Mesothelial cell of epicardium (in vitro differentiated cells): ENCODE measurements at regions not wholly inside any gene's neighbourhood (a gene's known extent, or its start where the extent isn't known, plus 50 kb on each side); places are given as distances from the start of the nearest gene placed in this dataset.
A peak's percentile ranks its signal among the peaks of the same experiment; 100 is the strongest.

ENCODE experiments used
- DNase-seq, 2 experiments: peaks; one replicate each; pipeline ENCODE4 v3.0.0; 2021; ENCODE audit warnings: low spot score in 2 of 2; ENCODE audit not compliant: unreplicated experiment in 2 of 2
- H3K27ac Mint-ChIP-seq: 2 replicates; pipeline ENCODE4 v1.8.0; 2021; ENCODE audit warnings: mixed read lengths
- H3K27me3 Mint-ChIP-seq: 2 replicates; pipeline ENCODE4 v1.8.0; 2021; ENCODE audit warnings: low read depth, mixed read lengths
- H3K36me3 Mint-ChIP-seq: 2 replicates; pipeline ENCODE4 v1.8.0; 2021; ENCODE audit warnings: mixed read lengths
- H3K4me1 Mint-ChIP-seq: 2 replicates; pipeline ENCODE4 v1.8.0; 2021; ENCODE audit warnings: mixed read lengths
- H3K4me3 Mint-ChIP-seq: 2 replicates; pipeline ENCODE4 v1.8.0; 2021; ENCODE audit warnings: mild to moderate bottlenecking, moderate library complexity, mixed read lengths
- H3K9me3 Mint-ChIP-seq: 2 replicates; pipeline ENCODE4 v1.8.0; 2021; ENCODE audit warnings: mixed read lengths
- TF ChIP-seq, protein P1 (sequence below): fragments of 200-600 bp; sonication (generic); IDR thresholded peaks from one replicate; pipeline ENCODE4 v1.5.0; 2021; ENCODE audit warnings: antibody characterized with exemption; ENCODE audit not compliant: unreplicated experiment

DNA sequence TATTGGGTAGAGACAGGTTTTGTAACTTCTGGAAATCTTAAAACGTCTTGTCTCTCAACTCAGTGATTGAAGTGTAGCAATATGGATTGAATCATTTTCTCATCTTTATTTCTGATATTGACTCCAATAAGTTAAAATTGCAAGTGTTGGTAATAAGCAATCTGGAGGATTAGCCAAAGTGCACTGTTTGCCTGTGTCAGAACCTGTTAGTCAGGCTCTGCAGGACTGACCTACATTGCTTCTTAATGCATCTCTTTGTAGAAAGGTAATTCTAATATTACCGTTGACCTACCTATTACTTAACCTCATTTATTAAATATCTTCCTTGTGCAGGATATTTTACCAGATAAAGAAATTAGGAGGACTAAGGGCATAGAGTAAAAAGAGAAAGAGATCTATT, 484.0 kb upstream of the CITED2 start:
- TF ChIP-seq, protein P1, sequence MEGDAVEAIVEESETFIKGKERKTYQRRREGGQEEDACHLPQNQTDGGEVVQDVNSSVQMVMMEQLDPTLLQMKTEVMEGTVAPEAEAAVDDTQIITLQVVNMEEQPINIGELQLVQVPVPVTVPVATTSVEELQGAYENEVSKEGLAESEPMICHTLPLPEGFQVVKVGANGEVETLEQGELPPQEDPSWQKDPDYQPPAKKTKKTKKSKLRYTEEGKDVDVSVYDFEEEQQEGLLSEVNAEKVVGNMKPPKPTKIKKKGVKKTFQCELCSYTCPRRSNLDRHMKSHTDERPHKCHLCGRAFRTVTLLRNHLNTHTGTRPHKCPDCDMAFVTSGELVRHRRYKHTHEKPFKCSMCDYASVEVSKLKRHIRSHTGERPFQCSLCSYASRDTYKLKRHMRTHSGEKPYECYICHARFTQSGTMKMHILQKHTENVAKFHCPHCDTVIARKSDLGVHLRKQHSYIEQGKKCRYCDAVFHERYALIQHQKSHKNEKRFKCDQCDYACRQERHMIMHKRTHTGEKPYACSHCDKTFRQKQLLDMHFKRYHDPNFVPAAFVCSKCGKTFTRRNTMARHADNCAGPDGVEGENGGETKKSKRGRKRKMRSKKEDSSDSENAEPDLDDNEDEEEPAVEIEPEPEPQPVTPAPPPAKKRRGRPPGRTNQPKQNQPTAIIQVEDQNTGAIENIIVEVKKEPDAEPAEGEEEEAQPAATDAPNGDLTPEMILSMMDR, result no peak
- no peak overlapping the region for H3K27ac Mint-ChIP-seq
- peaks cover 56% of the 10 kb centered on the region for H3K4me1 Mint-ChIP-seq
- DNase-seq, result no peak
- no peaks in the 10 kb centered on the region for H3K27me3 Mint-ChIP-seq
- peaks cover 12% of the 10 kb centered on the region for H3K9me3 Mint-ChIP-seq
- H3K4me3 Mint-ChIP-seq, result no peak overlapping the region
- H3K36me3 Mint-ChIP-seq, result no peaks in the 10 kb centered on the region

DNA sequence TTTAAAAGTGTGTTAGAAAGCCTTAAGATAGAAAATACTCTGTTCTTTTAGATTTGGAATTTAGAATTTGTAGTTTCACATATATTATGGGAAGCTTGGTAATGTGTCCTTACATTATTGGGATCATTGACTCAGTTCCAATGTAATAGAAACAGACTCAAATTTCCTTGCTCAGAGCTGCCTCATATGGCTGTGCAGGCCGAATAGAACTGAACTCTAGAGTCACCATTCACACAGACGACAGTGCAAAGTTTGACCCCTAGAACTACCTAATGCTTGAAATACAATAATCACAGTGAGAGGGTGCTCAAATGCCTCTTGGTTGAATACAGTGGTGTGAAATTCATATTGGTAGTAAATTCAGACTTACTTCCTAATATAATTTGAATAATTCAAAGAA, 482.7 kb upstream of the CITED2 start:
- H3K9me3 Mint-ChIP-seq, result peaks cover 12% of the 10 kb centered on the region
- TF ChIP-seq, protein P1, result no peak
- peaks cover 58% of the 10 kb centered on the region for H3K4me1 Mint-ChIP-seq
- no peaks in the 10 kb centered on the region for H3K36me3 Mint-ChIP-seq
- H3K4me3 Mint-ChIP-seq, result no peak overlapping the region
- no peaks in the 10 kb centered on the region for H3K27me3 Mint-ChIP-seq
- H3K27ac Mint-ChIP-seq, result no peak overlapping the region
- DNase-seq, result no peak

DNA sequence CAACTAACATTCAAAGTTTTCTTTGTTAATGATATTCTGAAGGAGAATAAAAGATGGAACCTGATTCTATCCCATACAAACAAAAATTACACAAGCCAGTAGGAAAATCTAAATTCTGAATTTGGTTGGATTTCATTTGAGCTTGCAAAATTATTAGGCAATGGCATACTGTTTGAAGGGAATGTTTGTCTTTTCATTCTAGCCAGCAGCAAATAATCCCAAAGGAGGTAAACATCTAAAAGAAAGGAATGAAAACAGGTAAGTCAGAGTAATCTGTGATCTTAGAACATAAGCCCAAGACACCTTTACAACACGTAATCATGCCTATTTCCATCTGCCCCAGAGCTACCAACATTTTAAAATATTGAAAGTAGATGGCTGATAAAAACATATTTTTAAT, 482.1 kb upstream of the CITED2 start:
- no peaks in the 10 kb centered on the region for H3K27me3 Mint-ChIP-seq
- TF ChIP-seq, protein P1, result no peak
- no peak overlapping the region for H3K4me3 Mint-ChIP-seq
- H3K27ac Mint-ChIP-seq, result peak overlapping the region; percentile 67
- no peak for DNase-seq
- peaks cover 12% of the 10 kb centered on the region for H3K9me3 Mint-ChIP-seq
- H3K36me3 Mint-ChIP-seq, result no peaks in the 10 kb centered on the region
- H3K4me1 Mint-ChIP-seq, result peaks cover 59% of the 10 kb centered on the region

DNA sequence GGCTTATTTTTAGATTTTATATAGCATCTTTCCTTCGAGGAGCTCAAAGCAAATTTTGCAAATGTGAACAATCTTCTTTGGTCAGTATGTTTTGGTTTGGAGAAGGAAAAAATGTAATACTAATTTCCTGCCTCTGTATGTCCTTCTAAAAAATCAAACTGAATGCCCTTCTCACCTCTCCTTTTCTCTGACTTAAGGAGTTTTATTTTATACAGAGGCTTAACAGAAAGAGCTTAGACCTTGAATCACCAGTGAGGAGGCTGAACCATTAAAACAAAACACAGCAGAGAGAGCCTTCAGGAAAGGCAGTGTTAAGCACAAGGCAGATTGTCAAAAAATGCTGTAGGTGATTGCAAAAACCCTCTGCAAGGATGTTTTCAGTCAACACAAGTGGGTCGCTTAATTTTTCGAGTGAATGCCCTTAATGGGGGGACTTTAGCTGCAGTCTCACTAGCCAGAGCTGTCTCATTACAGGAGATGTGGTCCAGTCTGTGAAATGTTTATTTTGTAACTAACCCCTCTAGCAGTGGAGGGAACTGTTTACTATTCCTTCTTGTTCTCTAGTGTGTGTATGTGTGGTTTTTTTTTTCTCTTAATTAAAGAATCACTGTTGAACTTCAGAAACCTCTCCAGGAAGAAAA, 481.3 kb upstream of the CITED2 start:
- Mint-ChIP-seq H3K4me3 (no peak overlapping the region), H3K27me3 (no peaks in the 10 kb centered on the region)

DNA sequence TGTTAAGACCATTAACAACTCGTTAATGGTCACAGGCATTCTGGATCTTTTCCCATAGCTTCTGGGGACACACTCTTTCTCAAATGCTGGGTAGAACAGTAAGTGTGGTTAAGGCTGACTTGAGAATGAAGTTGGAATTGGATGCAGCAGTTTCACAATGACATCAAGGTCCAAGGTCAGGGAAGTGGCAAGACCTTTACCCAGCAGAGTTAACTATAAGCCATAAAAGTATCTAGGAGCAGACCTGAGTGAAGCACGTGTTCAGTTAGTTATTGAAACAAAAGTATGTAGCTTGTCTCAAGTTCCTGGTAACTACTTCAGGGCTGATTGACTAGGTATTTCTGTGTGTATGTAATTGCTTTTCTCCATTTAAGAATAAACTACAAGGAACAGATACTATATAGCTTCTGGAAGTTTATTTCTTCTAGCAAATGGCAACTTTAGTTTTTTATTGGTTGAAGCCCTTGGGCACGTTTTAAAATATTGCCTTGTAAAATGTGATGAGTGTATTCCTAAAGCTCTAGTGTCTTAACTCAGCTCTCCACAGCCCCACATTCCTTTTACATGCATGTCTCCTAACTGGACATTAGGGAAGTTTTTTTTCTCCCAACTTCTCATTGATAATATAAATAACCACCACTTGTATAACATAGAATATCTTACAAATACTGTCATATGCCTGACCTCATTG, 479.0 kb upstream of the CITED2 start:
- peaks cover 9% of the 10 kb centered on the region for H3K36me3 Mint-ChIP-seq
- DNase-seq, result no peak
- TF ChIP-seq, protein P1, result no peak
- peaks cover 14% of the 10 kb centered on the region for H3K9me3 Mint-ChIP-seq
- H3K27ac Mint-ChIP-seq, result peak overlapping the region; percentile 41
- no peaks in the 10 kb centered on the region for H3K27me3 Mint-ChIP-seq
- peaks cover 54% of the 10 kb centered on the region for H3K4me1 Mint-ChIP-seq
- no peak overlapping the region for H3K4me3 Mint-ChIP-seq

More for the DNA sequence above, 481.3 kb upstream of the CITED2 start:
- Mint-ChIP-seq H3K9me3 (peaks cover 9% of the 10 kb centered on the region), H3K4me1 (peaks cover 59% of the 10 kb centered on the region), H3K27ac (peak overlapping the region; percentile 67), H3K36me3 (no peaks in the 10 kb centered on the region)
- DNase-seq, result no peak
- TF ChIP-seq, protein P1, result no peak
